WTC11 (cell line): ENCODE measurements at regions not wholly inside any gene's neighbourhood (a gene's known extent, or its start where the extent isn't known, plus 50 kb on each side); places are given as distances from the start of the nearest gene placed in this dataset.

Experiments used
- CREB1 ChIP-seq: sonication (generic); formaldehyde crosslinking; IDR thresholded peaks from 2 replicates; pipeline ENCODE4 v1.8.0; 2023; ENCODE audit warnings: mild to moderate bottlenecking, missing genetic modification reagents
- FOXJ3 ChIP-seq: sonication (generic); formaldehyde crosslinking; IDR thresholded peaks from 2 replicates; pipeline ENCODE4 v1.9.0; 2021; ENCODE audit warnings: missing genetic modification reagents, mild to moderate bottlenecking, borderline replicate concordance
- GTF2I ChIP-seq: fragments of 250-450 bp; sonication (Bioruptor Pico); conservative IDR thresholded peaks from 2 replicates; pipeline ENCODE4 v1.4.0; 2021; ENCODE audit warnings: mild to moderate bottlenecking
- NR3C1 ChIP-seq: sonication (generic); formaldehyde crosslinking; conservative IDR thresholded peaks from 2 replicates; pipeline ENCODE4 v1.8.1; 2023; ENCODE audit warnings: low read depth, mild to moderate bottlenecking, missing genetic modification reagents
- SMAD3 ChIP-seq: sonication (generic); formaldehyde crosslinking; IDR thresholded peaks from 2 replicates; pipeline ENCODE4 v1.8.0; 2022; ENCODE audit warnings: missing genetic modification reagents, mild to moderate bottlenecking, borderline replicate concordance
- SP1 ChIP-seq: sonication (generic); formaldehyde crosslinking; conservative IDR thresholded peaks from 2 replicates; pipeline ENCODE4 v1.8.1; 2022; ENCODE audit warnings: missing genetic modification reagents
- TCF7 ChIP-seq: sonication (generic); formaldehyde crosslinking; IDR thresholded peaks from 2 replicates; pipeline ENCODE4 v1.8.0; 2022; ENCODE audit warnings: mild to moderate bottlenecking, low read depth, missing genetic modification reagents, moderate library complexity
- TF ChIP-seq, protein P1 (sequence below): sonication (generic); formaldehyde crosslinking; IDR thresholded peaks from 2 replicates; pipeline ENCODE4 v1.8.0; 2022; ENCODE audit warnings: mild to moderate bottlenecking, missing genetic modification reagents
- TF ChIP-seq, protein P2 (sequence below): fragments of 200-600 bp; IDR thresholded peaks from 2 replicates; pipeline ENCODE4 v1.8.0; 2022; ENCODE audit warnings: antibody characterized with exemption
- TF ChIP-seq, protein P3 (sequence below): sonication (generic); formaldehyde crosslinking; IDR thresholded peaks from 2 replicates; pipeline ENCODE4 v1.8.1; 2023; ENCODE audit warnings: mild to moderate bottlenecking, missing genetic modification reagents, borderline replicate concordance
- TF ChIP-seq, protein P4 (sequence below): sonication (generic); formaldehyde crosslinking; IDR thresholded peaks from 2 replicates; pipeline ENCODE4 v1.8.0; 2022; ENCODE audit warnings: mild to moderate bottlenecking, missing genetic modification reagents
- TF ChIP-seq, protein P5 (sequence below): sonication (generic); formaldehyde crosslinking; IDR thresholded peaks from 2 replicates; pipeline ENCODE4 v1.8.1; 2023; ENCODE audit warnings: mild to moderate bottlenecking, missing genetic modification reagents

DNA sequence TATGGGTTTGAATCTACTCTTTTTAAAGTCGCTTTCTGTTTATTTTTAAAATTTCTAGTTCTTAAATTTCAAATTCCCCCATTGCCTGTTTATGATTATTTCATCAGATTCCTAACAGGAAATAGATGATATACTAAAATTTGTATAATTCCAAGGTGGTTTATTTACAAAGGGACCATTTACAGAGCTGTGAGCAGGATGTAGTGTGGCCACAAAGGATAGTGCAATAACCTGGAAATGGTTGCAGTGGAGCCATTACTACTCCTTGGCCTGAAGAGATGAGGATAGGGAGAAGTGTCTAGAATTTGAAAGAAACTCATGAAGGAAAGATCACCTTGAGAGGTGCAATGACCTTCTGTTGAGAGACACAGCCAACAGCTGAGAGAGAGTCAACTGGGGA, 58.5 kb upstream of the AP4E1 start:
- TF ChIP-seq TCF7 (CRISPR knock-in tag) (no peak), SP1 (CRISPR knock-in tag) (no peak), FOXJ3 (CRISPR knock-in tag) (no peak), CREB1 (no peak), SMAD3 (CRISPR knock-in tag) (no peak), GTF2I (CRISPR knock-in tag) (no peak), NR3C1 (CRISPR knock-in tag) (no peak)
- TF ChIP-seq, protein P1, sequence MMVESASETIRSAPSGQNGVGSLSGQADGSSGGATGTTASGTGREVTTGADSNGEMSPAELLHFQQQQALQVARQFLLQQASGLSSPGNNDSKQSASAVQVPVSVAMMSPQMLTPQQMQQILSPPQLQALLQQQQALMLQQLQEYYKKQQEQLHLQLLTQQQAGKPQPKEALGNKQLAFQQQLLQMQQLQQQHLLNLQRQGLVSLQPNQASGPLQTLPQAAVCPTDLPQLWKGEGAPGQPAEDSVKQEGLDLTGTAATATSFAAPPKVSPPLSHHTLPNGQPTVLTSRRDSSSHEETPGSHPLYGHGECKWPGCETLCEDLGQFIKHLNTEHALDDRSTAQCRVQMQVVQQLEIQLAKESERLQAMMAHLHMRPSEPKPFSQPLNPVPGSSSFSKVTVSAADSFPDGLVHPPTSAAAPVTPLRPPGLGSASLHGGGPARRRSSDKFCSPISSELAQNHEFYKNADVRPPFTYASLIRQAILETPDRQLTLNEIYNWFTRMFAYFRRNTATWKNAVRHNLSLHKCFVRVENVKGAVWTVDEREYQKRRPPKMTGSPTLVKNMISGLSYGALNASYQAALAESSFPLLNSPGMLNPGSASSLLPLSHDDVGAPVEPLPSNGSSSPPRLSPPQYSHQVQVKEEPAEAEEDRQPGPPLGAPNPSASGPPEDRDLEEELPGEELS, result no peak
- TF ChIP-seq, protein P2, sequence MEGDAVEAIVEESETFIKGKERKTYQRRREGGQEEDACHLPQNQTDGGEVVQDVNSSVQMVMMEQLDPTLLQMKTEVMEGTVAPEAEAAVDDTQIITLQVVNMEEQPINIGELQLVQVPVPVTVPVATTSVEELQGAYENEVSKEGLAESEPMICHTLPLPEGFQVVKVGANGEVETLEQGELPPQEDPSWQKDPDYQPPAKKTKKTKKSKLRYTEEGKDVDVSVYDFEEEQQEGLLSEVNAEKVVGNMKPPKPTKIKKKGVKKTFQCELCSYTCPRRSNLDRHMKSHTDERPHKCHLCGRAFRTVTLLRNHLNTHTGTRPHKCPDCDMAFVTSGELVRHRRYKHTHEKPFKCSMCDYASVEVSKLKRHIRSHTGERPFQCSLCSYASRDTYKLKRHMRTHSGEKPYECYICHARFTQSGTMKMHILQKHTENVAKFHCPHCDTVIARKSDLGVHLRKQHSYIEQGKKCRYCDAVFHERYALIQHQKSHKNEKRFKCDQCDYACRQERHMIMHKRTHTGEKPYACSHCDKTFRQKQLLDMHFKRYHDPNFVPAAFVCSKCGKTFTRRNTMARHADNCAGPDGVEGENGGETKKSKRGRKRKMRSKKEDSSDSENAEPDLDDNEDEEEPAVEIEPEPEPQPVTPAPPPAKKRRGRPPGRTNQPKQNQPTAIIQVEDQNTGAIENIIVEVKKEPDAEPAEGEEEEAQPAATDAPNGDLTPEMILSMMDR, result no peak
- TF ChIP-seq, protein P3, sequence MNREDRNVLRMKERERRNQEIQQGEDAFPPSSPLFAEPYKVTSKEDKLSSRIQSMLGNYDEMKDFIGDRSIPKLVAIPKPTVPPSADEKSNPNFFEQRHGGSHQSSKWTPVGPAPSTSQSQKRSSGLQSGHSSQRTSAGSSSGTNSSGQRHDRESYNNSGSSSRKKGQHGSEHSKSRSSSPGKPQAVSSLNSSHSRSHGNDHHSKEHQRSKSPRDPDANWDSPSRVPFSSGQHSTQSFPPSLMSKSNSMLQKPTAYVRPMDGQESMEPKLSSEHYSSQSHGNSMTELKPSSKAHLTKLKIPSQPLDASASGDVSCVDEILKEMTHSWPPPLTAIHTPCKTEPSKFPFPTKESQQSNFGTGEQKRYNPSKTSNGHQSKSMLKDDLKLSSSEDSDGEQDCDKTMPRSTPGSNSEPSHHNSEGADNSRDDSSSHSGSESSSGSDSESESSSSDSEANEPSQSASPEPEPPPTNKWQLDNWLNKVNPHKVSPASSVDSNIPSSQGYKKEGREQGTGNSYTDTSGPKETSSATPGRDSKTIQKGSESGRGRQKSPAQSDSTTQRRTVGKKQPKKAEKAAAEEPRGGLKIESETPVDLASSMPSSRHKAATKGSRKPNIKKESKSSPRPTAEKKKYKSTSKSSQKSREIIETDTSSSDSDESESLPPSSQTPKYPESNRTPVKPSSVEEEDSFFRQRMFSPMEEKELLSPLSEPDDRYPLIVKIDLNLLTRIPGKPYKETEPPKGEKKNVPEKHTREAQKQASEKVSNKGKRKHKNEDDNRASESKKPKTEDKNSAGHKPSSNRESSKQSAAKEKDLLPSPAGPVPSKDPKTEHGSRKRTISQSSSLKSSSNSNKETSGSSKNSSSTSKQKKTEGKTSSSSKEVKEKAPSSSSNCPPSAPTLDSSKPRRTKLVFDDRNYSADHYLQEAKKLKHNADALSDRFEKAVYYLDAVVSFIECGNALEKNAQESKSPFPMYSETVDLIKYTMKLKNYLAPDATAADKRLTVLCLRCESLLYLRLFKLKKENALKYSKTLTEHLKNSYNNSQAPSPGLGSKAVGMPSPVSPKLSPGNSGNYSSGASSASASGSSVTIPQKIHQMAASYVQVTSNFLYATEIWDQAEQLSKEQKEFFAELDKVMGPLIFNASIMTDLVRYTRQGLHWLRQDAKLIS (CRISPR knock-in tag), result no peak
- TF ChIP-seq, protein P4, sequence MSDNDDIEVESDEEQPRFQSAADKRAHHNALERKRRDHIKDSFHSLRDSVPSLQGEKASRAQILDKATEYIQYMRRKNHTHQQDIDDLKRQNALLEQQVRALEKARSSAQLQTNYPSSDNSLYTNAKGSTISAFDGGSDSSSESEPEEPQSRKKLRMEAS (CRISPR knock-in tag), result no peak
- TF ChIP-seq, protein P5, sequence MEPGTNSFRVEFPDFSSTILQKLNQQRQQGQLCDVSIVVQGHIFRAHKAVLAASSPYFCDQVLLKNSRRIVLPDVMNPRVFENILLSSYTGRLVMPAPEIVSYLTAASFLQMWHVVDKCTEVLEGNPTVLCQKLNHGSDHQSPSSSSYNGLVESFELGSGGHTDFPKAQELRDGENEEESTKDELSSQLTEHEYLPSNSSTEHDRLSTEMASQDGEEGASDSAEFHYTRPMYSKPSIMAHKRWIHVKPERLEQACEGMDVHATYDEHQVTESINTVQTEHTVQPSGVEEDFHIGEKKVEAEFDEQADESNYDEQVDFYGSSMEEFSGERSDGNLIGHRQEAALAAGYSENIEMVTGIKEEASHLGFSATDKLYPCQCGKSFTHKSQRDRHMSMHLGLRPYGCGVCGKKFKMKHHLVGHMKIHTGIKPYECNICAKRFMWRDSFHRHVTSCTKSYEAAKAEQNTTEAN (CRISPR knock-in tag), result no peak
